GDM1 (cell line): ENCODE measurements at regions not wholly inside any gene's neighbourhood (a gene's known extent, or its start where the extent isn't known, plus 50 kb on each side); places are given as distances from the start of the nearest gene placed in this dataset.

ENCODE experiments used
- DNase-seq: peaks from one replicate; lab custom pipeline; 2025; lab: John Stamatoyannopoulos, UW

DNA sequence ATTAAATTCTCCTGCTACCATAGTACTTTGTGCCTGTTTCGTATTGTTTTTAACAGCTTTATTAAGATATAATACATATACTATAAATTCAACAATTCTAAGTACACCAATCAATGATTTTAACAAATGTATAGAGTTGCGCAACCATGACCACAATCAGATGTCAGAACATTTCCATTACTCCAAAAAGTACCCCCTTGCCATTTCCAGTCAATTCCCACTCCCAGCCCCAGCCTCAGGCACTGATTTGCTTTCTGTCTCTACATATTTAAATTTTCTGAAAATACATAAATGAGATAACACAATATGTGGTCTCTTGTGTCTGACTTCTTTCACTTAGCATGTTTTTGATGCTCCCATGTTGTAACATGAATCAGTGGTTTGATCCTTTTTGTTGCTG is 193.9 kb downstream of the FIGN start:
- no peak for DNase-seq

DNA sequence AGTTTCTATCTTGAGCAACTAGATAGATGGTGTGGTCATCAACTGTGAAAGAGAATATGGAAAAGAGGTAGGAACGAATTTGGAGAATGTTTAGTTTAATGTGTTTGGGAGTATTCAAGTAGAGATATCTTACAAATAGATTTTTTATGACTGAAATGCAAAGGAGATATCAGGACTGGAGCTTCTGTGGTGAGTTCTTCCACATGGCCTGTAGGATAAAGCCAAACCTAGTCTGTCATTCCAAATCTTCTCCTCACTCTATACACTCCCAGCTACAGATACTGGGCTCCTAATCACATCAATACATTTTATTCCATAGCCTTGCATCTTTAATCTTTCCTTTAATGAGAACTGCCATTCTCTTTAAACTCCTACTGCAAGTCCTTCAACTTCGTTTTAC is 194.3 kb downstream of the FIGN start:
- DNase-seq, result no peak

DNA sequence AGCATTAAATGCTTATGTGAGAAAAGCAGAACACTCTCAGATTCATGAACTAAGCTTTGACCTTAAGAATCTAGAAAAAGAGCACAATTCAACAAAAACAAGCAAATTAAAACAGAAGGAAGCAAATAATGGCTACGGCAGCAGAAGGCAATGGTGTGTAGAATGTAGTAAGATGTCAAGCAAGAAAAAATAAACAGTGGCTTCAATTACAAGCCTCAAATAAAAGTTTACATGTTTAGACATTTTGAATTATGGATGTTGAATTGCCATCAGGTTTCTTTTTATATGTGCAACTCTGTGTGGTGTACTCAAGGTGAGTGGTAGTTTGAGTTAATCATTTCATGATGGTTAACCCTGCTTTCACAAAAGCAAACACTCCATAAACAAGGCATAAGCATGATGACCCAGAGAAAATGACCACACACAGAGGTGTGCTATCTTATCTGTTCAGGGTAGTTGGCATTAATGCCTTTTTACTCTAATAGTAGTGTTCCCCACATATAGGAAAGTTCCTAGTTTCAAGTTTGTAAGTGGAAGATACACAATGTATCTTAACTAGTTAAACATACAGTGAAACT is 207.1 kb downstream of the FIGN start:
- no peak for DNase-seq

DNA sequence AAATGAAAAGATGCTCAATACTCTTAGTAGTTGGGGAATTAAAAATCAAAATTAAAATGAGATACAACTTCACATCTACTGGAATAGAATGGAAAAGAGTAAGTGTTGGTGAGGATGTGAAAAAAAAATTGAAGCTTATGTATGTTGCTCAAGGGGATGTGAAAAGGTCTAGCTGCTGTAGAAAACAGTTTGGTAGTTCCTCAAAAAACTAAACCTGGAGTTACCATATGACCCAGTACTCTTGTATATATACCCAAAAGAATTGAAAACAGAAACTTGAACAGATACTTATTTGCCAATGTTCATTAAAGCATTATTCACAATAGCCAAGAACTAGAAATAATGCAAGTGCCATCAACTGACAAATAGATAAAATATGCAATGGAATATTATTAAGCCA is 208.4 kb downstream of the FIGN start:
- no peak for DNase-seq

DNA sequence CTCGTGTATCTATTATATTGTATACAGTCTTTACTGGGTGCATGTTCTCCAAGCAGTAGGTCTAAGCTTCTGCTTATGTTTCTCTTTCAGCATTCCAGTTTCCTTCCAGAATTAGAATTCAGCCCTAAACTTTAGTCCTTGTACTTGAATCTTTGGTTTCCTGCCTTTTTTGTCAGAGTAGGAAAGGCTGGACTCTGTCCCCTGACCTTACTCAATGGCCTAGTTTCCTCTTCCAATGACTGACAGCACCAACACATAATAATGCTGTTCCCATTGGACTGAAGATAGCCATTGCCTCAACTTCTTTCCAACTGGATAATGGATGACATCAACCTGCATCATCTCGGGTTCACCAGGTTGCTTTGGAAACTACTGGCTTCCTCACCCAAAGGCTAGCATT is 217.0 kb downstream of the FIGN start:
- DNase-seq, result no peak

DNA sequence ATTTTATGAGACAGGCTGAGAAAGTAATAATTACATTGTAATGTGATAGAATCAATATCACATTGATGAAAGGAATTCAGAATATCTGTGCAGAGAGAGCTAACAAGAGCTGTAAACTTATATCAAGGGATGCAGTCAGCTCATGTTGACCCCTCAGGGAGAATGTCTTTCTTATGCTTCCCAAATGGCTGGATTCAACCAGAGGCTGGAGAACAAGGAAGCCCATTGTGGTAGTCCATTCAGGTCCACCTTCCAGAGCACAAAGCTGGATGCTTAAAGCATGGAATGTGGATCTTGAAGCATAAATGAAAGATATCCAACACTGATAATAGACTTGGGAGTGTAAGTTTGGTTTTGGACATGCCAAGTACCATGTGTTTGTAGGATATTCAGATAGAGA is 220.0 kb downstream of the FIGN start:
- no peak for DNase-seq

DNA sequence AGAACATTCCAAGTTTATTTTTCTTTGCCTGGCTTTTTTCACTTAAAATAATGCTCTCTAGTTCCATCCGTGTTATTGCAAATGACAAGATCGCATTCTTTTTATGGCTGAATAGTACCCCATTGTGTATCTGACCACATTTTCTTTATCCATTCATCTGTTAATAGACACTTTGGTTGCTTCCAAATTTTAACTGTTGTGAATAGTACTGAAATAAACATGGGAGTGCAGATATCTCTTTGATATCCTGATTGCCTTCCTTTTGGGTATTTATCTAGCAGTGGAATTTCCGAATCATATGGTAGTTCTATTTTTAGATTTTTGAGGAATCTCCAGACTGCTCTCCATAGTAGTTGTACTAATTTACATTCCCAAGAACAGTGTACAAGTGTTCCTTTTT is 230.5 kb downstream of the FIGN start:
- DNase-seq, result no peak

DNA sequence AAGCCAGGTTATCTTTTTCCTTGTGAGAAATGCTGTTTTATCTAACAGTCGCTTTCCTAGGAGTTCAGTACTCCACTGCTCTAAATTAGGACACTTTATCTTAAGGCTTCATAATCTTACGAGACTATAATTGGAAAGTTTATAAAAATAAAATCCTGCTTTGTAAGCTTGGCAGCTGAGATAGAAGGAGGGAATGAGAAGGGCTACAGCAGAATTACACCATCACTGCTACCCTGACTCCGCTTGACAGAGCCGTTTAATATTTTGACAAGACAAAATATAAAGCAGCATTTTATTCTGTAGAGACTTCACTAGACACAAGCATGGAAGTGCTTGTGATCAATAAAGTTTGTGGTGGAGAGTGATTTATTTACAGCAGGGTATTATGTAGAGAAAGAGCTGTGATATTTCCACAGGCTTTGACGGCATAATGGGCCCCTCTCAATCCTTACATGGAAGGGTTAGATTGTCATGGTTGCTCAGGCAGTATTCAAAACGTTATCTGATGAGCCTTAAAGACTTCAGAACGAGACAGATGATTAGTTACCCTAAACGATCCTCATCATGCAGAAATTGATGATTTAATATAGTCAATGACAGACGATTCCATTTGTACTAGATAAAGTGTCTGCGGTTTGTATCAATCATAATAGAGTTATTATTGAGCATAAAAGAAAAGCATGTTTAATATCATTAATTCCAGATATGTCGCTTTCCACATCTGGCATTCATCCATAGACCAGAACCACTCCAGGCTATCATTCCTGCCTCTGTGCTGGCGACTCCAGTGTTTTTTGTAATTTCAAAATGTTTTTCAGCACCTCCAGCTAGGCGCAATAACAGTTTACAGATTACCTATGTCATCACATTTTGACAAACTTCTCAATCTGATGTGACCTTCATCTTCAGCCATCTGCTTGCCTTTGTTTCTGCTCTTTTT is 242.2 kb downstream of the FIGN start:
- DNase-seq, result no peak

DNA sequence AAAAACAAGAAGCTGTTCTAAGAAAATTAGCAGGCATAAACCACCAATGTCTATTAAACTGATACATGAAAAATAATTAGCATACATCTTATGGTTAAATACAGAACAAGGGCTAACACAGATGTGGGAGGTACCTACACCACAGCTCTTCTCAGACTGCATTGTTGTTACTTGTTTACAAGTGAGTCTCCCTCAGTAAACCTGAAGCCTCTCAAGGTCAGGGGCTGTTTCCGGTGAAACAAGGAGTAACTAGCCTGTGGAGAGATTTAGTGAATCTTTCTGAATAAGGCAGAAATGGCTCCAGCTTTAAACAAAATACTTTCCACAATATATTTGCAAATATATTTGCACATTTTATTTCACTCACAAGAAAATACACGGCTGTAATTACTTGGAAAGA is 244.0 kb downstream of the FIGN start:
- no peak for DNase-seq

DNA sequence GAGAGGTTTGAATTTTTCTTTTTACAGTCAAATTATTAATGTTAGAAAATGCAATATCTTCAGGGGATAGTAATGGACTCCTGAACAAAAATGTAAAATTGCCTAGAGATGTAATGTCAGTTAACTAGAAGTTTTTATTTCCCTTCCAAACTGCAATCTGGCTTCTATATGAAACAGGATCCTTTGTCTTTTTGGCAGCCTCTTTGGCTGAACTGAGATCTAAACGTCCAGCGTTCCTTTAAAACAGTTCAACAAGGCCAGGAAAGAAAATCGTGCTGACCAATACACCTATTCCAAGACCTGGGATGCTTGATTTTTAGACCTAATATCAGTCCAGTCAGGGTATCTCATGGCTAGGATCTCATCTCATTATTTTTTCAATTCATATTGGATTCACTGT is 245.5 kb downstream of the FIGN start:
- no peak for DNase-seq

DNA sequence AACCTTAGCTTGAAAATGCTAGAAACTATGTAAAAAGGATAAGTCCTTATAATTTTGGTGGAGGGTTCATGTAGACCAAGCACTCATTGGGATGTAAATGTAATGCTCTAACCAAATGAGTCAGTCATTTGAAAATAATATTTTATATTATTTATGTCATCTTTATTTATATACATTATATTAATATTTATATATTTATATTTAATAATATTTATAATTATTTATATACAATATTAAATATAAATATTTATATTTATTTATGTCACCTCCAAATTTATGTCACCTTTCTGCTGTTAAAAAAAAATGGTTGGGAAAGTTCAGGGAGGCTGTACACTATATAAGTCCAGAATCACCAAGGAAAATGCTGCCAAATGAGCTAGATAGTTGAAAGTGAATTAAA is 254.3 kb downstream of the FIGN start:
- no peak for DNase-seq

DNA sequence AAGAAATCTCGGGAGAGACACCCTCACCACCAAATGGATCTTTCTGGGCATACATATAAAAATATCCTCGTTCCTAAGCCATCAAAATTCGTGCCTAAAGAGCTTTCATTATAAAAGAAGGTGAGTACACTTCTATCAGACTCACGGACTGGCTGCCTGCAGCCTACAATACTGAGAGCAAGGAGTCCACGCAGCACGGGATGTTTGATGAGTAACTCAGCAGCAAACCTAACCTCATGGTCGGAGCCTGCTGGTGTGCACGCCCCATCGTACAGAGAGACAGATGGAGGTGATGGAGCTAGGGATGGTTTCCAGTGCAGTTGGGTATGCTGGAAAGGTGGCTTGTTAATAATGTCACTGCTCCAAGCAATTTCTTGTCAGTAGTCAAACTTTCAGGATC is 256.2 kb downstream of the FIGN start:
- no peak for DNase-seq

DNA sequence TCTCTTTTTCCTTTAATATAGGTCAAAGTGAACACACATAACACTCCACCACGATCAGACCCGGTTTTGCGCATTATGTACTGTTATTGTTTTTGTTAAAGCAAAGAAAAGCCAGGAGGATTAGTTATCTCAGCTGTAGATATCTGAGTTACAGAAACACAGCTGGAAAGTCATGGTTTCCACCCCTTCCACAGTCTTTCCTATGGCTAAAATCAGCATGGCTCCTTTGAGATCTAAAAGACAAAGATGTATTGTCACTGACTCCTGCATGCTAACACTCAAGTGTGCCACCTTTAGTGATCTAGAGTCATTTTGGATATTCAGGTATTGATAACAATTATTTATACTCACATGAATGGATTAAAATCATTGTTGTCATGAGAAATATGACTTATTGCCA is 260.0 kb downstream of the FIGN start:
- no peak for DNase-seq

DNA sequence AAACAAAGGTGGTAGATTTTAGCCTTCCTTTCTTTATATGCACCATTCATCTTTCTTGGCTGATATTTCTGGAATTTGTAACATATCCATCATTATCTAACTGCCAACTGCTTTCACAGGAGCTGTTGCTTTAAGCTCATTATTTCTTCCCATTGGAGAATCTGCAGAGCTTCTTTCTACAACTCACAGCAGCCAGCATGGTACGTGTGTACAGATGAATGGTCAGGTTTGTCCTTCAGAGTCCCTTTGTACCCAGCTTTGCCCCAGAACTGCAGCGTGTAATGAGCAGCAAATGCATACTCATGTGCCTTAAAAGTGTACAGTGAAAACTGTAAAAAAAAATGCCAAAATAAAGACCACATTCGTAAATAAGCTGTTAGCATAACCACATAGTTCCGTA is 260.9 kb downstream of the FIGN start:
- no peak for DNase-seq

DNA sequence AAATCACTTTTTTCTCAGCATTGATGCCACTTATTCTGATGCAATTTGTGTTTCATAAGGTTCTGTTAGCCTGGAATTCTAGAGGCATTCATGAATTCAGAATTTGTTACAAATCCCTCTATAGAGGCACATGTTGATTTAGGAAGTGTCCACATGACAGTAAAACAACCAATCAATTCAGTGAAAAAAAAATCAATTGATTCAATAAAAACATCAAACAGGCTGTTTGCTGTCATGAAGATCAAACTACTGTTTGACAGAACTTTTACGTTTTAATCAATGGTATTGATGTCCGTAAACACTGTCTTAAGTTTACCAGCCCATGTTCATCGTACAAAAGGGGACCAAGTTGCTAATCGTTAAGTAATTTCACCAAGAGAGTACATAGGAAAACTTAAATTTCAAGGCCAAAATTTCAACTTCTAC is 261.5 kb downstream of the FIGN start:
- DNase-seq, result no peak

DNA sequence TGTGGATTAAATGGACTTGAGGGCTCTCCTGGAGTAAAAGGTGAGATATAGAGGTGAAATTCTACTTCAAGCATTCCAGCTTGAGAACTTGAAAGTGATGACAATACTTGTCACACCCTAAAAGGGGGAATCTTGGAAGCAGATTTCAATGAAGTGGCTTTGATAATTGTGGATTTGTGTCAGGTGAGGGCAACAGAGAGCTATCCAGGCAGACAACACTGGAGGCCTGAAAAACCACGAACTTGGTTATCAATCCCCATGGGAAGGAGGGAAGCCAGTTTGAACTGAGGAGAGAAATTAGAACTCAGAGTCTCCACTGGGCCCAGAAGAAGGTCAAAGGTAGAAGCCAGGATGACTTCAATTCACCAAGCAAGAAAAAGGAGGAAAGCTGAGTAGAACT is 263.9 kb downstream of the FIGN start:
- DNase-seq, result no peak

DNA sequence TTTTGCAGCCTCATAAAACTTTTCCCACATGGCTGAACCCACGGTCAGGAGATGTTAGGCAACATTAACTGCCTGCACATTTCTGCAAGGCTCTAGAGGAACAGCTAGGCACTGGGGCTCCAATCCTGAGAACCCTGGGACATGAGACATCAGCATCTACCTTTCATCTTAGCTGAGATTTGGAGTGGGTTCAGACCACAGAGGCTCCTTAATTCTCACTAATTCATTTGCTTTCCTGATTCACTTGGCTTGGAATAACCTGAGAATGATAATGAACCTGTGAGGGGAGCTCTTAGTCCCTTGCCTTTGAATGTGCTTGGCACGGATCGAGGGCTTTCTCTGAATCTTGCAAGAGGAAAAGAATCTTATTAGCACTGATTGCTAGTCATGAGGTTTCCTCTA is 266.2 kb downstream of the FIGN start:
- no peak for DNase-seq

DNA sequence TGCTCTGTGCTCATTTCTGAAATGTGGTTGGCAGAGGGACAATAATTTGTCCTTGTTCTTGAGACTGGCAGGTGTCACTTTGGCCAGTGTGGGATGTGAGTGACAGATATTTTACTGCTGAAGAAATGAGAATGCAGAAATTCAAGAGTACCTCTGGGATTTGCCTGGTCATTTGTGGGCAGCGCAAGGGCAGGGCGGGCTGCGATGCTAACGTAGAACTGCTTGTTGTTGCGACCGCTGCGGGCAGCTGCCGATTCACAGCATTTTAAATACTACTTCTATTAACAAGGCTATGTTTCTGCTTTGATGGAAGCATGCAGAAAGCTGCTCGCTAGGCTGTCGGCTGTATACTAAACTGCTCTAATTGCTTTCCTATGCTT is 268.6 kb downstream of the FIGN start:
- DNase-seq, result no peak

DNA sequence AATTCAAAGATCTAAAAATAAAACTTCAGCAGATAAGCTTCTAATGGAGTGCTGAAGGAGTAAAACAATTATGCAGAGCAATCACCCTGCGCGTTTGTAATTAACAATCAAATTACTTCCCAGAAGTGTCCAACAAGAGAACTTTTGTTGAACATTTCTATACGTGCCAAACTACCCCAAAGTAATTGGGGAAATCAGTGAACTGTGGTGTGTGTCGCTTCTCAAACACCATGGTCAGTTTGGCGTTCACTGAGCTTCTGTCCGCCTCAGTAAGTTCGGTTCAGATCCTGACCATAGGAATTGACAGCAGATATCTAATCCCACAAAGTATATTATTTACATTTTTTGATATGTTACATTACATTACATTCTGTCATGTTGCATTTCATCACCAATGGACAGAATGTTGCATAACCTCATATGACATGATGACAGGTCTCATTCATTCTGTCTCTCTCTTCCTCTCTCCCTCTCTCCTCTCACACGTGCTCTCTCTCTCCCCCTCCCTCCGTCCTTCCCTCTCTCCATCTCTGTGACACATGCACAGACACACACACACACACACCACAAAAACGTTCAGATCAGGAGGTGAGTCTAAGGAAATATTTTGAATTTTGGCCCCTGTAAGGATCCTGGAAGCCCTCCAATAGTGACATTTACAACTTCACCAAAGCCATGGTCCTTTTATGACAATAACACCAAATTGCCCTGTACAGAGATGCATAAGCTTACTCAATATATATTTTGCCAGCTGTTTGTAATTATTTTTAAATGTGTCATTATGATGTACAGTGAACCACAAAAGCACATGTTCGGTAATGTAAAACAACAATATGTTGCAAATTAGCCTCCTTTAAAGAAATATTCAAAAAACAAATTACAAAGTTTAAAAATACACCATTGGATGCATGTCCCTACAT is 269.2 kb downstream of the FIGN start:
- no peak for DNase-seq

DNA sequence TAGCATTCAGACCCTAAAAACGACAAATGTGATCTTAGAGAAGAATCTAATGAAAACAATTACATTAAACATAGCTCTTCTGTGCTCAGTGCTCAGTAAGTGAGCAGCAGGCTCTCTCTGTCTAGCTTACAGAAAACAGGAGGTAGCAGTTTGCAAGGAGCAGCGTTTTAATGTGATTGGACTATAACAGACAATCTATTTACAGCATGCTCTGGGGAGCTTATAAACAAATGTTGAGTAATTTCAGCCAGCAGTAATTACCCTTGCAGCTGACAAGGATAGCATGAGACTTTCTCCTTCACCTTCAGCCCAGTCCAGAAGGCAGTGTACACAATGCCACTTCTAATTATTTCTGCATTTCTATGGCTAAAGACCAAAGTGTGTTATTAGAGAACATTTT is 270.4 kb downstream of the FIGN start:
- DNase-seq, result no peak

DNA sequence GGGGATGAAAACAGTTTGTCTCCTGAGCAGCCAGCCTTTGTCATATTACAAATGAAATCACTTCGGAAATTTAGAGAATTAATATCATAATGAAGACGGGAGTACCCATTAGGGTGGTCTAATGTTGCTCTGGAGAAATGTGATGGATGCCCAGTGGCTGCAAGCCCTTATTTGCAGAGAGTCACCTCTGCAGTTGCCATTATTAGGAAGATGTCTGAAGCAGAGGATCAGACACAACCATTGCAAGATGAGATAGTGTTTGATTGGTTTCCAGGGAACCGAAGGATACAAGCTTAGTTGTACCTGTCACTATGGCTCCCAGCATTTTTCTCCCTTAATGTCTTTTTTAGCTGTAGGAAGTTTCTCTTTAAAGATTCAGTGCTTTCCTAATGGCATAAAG is 272.4 kb downstream of the FIGN start:
- DNase-seq, result no peak

DNA sequence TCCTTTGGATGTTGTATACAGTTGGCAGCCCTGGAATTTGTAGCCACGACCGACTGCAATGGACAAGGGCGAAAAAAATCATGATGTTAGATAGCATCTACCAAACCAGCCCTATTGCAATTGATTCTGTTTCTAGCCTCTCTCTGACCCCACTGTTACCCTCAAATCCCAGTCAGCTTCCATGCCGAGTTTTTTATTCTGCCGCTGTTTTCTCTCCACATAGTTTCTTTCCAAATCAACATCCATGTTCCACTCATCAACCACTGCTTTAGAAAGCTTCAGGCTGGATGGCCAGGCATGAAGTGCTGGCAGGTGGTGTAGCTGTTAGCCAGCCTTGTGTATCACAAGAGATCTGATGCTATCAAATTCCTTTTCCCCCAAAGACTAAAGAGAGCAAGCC is 272.8 kb downstream of the FIGN start:
- no peak for DNase-seq

DNA sequence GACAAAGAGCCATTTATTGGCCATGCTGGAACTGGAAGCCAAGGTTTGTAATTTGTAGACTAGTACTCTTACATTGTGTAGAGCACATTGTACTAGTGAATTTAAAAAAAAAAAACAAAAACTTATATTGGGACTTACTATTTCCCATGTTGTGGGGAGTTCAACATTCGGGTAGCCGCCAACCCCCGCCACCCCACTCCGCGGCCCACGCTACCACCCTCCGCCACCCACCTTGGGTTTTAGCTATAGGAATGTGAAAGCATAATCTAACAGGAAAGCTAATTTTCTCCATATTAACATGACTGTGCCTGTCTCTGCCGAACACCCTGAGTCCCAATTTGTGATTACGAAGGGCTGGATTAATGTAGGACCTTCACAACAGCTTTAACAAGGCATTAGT is 275.8 kb downstream of the FIGN start:
- no peak for DNase-seq
